AG04449 (cell line): ENCODE measurements at regions not wholly inside any gene's neighbourhood (a gene's known extent, or its start where the extent isn't known, plus 50 kb on each side); places are given as distances from the start of the nearest gene placed in this dataset.

Experiments
- CTCF ChIA-PET: fragments of 350-600 bp; formaldehyde crosslinking; extraction: SDS; loops from one replicate; lab custom pipeline; 2021; ENCODE audit warnings: antibody characterized with exemption; lab: Yijun Ruan, JAX
- POLR2A ChIA-PET: fragments of 400-600, 350-600 bp; formaldehyde crosslinking; extraction: SDS; loops from one replicate; lab custom pipeline; 2020; ENCODE audit warnings: antibody characterized with exemption, inconsistent platforms; lab: Yijun Ruan, JAX
- DNase-seq: peaks from one replicate; pipeline ENCODE4 v3.0.0-alpha.2; 2010; ENCODE audit warnings: low read depth, low spot score
- H3K4me3 ChIP-seq: 2 replicates; pipeline ENCODE4 v1.5.1; 2011; ENCODE audit warnings: low read depth, mild to moderate bottlenecking, control low read depth, low read length
- CTCF ChIP-seq: IDR thresholded peaks from one replicate; pipeline ENCODE4 v1.5.1; 2011; ENCODE audit warnings: mild to moderate bottlenecking, moderate library complexity, low read length, control low read depth, inconsistent platforms; ENCODE audit not compliant: insufficient read depth; ENCODE audit errors: missing control alignments

- POLR2A ChIA-PET: no interaction called here
- no peak overlapping the region for H3K4me3 ChIP-seq
These were observed 88.3 kb upstream of the LRATD1 start for GRCh38 chr2:14544247-14544646.

GRCh38 chr2:14547830-14548229, 84.7 kb upstream of the LRATD1 start:
- DNase-seq: no peak
- ChIA-PET POLR2A (no interaction called here), CTCF (interaction anchor here (0.9 kb wide), 1 partner anchor 12 kb away, joined by 3 read pairs; no protein-coding TSS in a partner anchor)
- H3K4me3 ChIP-seq: no peak overlapping the region
- no peak for TF ChIP-seq CTCF

More at GRCh38 chr2:14544247-14544646, 88.3 kb upstream of the LRATD1 start:
- TF ChIP-seq CTCF: no peak
- DNase-seq: no peak
- CTCF ChIA-PET: no interaction called here

DNA sequence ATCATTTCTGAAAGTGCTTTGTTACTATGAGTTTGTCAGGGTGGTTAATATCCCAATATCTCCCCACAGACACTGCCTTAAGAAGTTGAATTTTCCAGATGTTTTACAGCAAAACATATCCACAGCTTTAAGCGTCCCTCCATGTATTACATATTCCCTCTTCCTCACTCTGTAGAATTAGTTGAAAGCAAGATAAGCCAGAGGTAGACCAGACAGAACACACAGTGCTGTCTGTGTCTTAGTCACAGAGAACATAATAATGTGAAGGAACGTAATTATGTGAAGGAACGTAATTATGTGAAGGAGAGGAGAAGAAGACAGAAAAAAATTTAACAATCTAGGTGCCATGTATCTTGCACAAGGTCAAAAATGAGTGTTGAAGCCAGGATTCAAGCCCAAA, 81.9 kb upstream of the LRATD1 start:
- POLR2A ChIA-PET: no interaction called here
- CTCF ChIA-PET: no interaction called here

DNA sequence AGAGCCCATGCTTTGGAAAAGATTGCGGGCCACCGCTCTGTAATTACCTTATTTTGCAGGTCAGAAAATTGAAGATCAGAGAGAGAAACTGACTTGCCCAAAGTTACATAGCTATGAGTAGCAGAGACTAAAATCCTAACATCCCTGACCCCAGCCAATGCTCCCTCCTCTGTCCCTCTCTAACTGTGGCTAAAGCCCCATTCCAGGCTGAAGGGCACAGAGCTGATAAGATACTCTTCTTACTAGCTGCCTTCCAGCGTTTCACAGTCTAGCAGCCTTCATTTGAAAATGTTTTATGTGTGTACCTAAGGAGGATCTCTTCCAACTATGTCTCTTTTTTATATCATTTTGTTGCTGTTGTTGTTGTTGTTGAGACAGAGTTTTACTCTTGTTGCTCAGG, 81.4 kb upstream of the LRATD1 start:
- no peak overlapping the region for H3K4me3 ChIP-seq
- TF ChIP-seq CTCF: no peak
- no peak for DNase-seq
- ChIA-PET CTCF (no interaction called here), POLR2A (no interaction called here)

More for the DNA sequence above, 81.9 kb upstream of the LRATD1 start:
- no peak for DNase-seq
- H3K4me3 ChIP-seq: no peak overlapping the region
- TF ChIP-seq CTCF: no peak

GRCh38 chr2:14552286-14552685, 80.2 kb upstream of the LRATD1 start:
- no peak overlapping the region for H3K4me3 ChIP-seq
- no peak for TF ChIP-seq CTCF
- ChIA-PET POLR2A (no interaction called here), CTCF (no interaction called here)
- DNase-seq: no peak

GRCh38 chr2:14552818-14553217, 79.7 kb upstream of the LRATD1 start:
- TF ChIP-seq CTCF: no peak
- DNase-seq: no peak
- ChIA-PET CTCF (no interaction called here), POLR2A (no interaction called here)
- H3K4me3 ChIP-seq: no peak overlapping the region
